ENCODE measurements at regions not wholly inside any gene's neighbourhood (a gene's known extent, or its start where the extent isn't known, plus 50 kb on each side); places are given as distances from the start of the nearest gene placed in this dataset.

GRCh38 chr1:229066591-229066990 lies 204.3 kb upstream of the RAB4A start:
- H3K27me3 ChIP-seq (replicated peaks in 2 of 5; ENCODE audit: control insufficient read depth in 4 of 5, insufficient read depth in 5 of 5, low read length in 4 of 5): no peaks in the 10 kb centered on the region
- no CpG with 5 or more reads among the region's 3 CpGs for WGBS (ENCODE audit: insufficient coverage)
- ChIA-PET CTCF (interaction anchor here (1.2 to 1.9 kb wide), 3 partner anchors 10 to 32 kb away, joined by 3 to 7 read pairs (median 4); no protein-coding TSS in a partner anchor), POLR2A (no interaction called here)
- peak in 2 of 3 donors; percentile 26 for DNase-seq
- H3K36me3 ChIP-seq (ENCODE audit: control insufficient read depth in 4 of 4, insufficient read depth in 4 of 4, low read length in 3 of 4): no peaks in the 10 kb centered on the region
- H3K4me3 ChIP-seq (ENCODE audit: control insufficient read depth in 1 of 7, extremely low read depth in 1 of 7, insufficient read depth in 4 of 7, low read depth in 2 of 7, low read length in 6 of 7): no peak overlapping the region
- H3K9me3 ChIP-seq (ENCODE audit: control extremely low read depth in 1 of 5, control insufficient read depth in 4 of 5, insufficient read depth in 2 of 5, low read depth in 1 of 5, low read length in 4 of 5): no peaks in the 10 kb centered on the region
- no peak overlapping the region for H3K27ac ChIP-seq (ENCODE audit: insufficient read depth in 1 of 2, low read depth in 1 of 2, low read length in 2 of 2, poor library complexity in 1 of 2, severe bottlenecking in 2 of 2)
- peaks cover 0 to 41% (median 17%) of the 10 kb centered on the region in 4 experiments for H3K4me1 ChIP-seq (ENCODE audit: control extremely low read depth in 1 of 4, control insufficient read depth in 4 of 4, insufficient read depth in 4 of 4, low read length in 3 of 4)

GRCh38 chr1:229067546-229067945 lies 203.4 kb upstream of the RAB4A start:
- WGBS (ENCODE audit: insufficient coverage): 96% methylated on average over 4 of the region's 5 CpGs
- no peak for DNase-seq
- H3K36me3 ChIP-seq (ENCODE audit: control insufficient read depth in 4 of 4, insufficient read depth in 4 of 4, low read length in 3 of 4): no peaks in the 10 kb centered on the region
- no peak overlapping the region for H3K27ac ChIP-seq (ENCODE audit: insufficient read depth in 1 of 2, low read depth in 1 of 2, low read length in 2 of 2, poor library complexity in 1 of 2, severe bottlenecking in 2 of 2)
- H3K9me3 ChIP-seq (ENCODE audit: control extremely low read depth in 1 of 5, control insufficient read depth in 4 of 5, insufficient read depth in 2 of 5, low read depth in 1 of 5, low read length in 4 of 5): no peaks in the 10 kb centered on the region
- no peaks in the 10 kb centered on the region for H3K27me3 ChIP-seq (replicated peaks in 2 of 5; ENCODE audit: control insufficient read depth in 4 of 5, insufficient read depth in 5 of 5, low read length in 4 of 5)
- CTCF ChIA-PET: interaction anchor here (1.2 to 1.9 kb wide), 3 partner anchors 11 to 33 kb away, joined by 3 to 7 read pairs (median 3); no protein-coding TSS in a partner anchor
- POLR2A ChIA-PET: interaction anchor here (0.6 kb wide), 1 partner anchor 33 kb away, joined by 3 read pairs; no protein-coding TSS in a partner anchor
- no peak overlapping the region for H3K4me3 ChIP-seq (ENCODE audit: control insufficient read depth in 1 of 7, extremely low read depth in 1 of 7, insufficient read depth in 4 of 7, low read depth in 2 of 7, low read length in 6 of 7)
- peaks cover 0 to 41% (median 17%) of the 10 kb centered on the region in 4 experiments for H3K4me1 ChIP-seq (ENCODE audit: control extremely low read depth in 1 of 4, control insufficient read depth in 4 of 4, insufficient read depth in 4 of 4, low read length in 3 of 4)

- Histone ChIP-seq H3K27me3 (replicated peaks in 2 of 5; ENCODE audit: control insufficient read depth in 4 of 5, insufficient read depth in 5 of 5, low read length in 4 of 5) (no peaks in the 10 kb centered on the region), H3K4me1 (ENCODE audit: control extremely low read depth in 1 of 4, control insufficient read depth in 4 of 4, insufficient read depth in 4 of 4, low read length in 3 of 4) (peaks cover 0 to 41% (median 17%) of the 10 kb centered on the region in 4 experiments), H3K4me3 (ENCODE audit: control insufficient read depth in 1 of 7, extremely low read depth in 1 of 7, insufficient read depth in 4 of 7, low read depth in 2 of 7, low read length in 6 of 7) (peak overlapping the region in 2 of 7 experiments; percentile 2 to 33), H3K9me3 (ENCODE audit: control extremely low read depth in 1 of 5, control insufficient read depth in 4 of 5, insufficient read depth in 2 of 5, low read depth in 1 of 5, low read length in 4 of 5) (no peaks in the 10 kb centered on the region), H3K27ac (ENCODE audit: insufficient read depth in 1 of 2, low read depth in 1 of 2, low read length in 2 of 2, poor library complexity in 1 of 2, severe bottlenecking in 2 of 2) (no peak overlapping the region), H3K36me3 (ENCODE audit: control insufficient read depth in 4 of 4, insufficient read depth in 4 of 4, low read length in 3 of 4) (no peaks in the 10 kb centered on the region)
- peak; percentile 35 to 83 (median 79) for DNase-seq
- WGBS (ENCODE audit: insufficient coverage): 0% methylated on average over 7 of the region's 7 CpGs
- CTCF ChIA-PET: interaction anchor here (0.6 to 1.9 kb wide), 4 partner anchors 15 to 397 kb away, joined by 3 to 7 read pairs (median 4); no protein-coding TSS in a partner anchor
- POLR2A ChIA-PET: interaction anchor here (0.6 kb wide), 1 partner anchor 34 kb away, joined by 3 read pairs; no protein-coding TSS in a partner anchor
These were observed 202.5 kb upstream of the RAB4A start for GRCh38 chr1:229068270-229068987.

GRCh38 chr1:229069176-229069575 lies 201.7 kb upstream of the RAB4A start:
- peaks cover 0 to 41% (median 17%) of the 10 kb centered on the region in 4 experiments for H3K4me1 ChIP-seq (ENCODE audit: control extremely low read depth in 1 of 4, control insufficient read depth in 4 of 4, insufficient read depth in 4 of 4, low read length in 3 of 4)
- H3K4me3 ChIP-seq (ENCODE audit: control insufficient read depth in 1 of 7, extremely low read depth in 1 of 7, insufficient read depth in 4 of 7, low read depth in 2 of 7, low read length in 6 of 7): no peak overlapping the region
- CTCF ChIA-PET: no interaction called here
- no peak for DNase-seq
- H3K27me3 ChIP-seq (replicated peaks in 2 of 5; ENCODE audit: control insufficient read depth in 4 of 5, insufficient read depth in 5 of 5, low read length in 4 of 5): no peaks in the 10 kb centered on the region
- POLR2A ChIA-PET: no interaction called here
- no peaks in the 10 kb centered on the region for H3K9me3 ChIP-seq (ENCODE audit: control extremely low read depth in 1 of 5, control insufficient read depth in 4 of 5, insufficient read depth in 2 of 5, low read depth in 1 of 5, low read length in 4 of 5)
- no peak overlapping the region for H3K27ac ChIP-seq (ENCODE audit: insufficient read depth in 1 of 2, low read depth in 1 of 2, low read length in 2 of 2, poor library complexity in 1 of 2, severe bottlenecking in 2 of 2)
- H3K36me3 ChIP-seq (ENCODE audit: control insufficient read depth in 4 of 4, insufficient read depth in 4 of 4, low read length in 3 of 4): no peaks in the 10 kb centered on the region

GRCh38 chr1:229070168-229070567 lies 200.7 kb upstream of the RAB4A start:
- H3K27me3 ChIP-seq (replicated peaks in 2 of 5; ENCODE audit: control insufficient read depth in 4 of 5, insufficient read depth in 5 of 5, low read length in 4 of 5): no peaks in the 10 kb centered on the region
- H3K4me1 ChIP-seq (ENCODE audit: control extremely low read depth in 1 of 4, control insufficient read depth in 4 of 4, insufficient read depth in 4 of 4, low read length in 3 of 4): peaks cover 0 to 41% (median 17%) of the 10 kb centered on the region in 4 experiments
- no peaks in the 10 kb centered on the region for H3K36me3 ChIP-seq (ENCODE audit: control insufficient read depth in 4 of 4, insufficient read depth in 4 of 4, low read length in 3 of 4)
- CTCF ChIA-PET: interaction anchor here (1.5 kb wide), 1 partner anchor 22 kb away, joined by 4 read pairs; no protein-coding TSS in a partner anchor
- no peak overlapping the region for H3K27ac ChIP-seq (ENCODE audit: insufficient read depth in 1 of 2, low read depth in 1 of 2, low read length in 2 of 2, poor library complexity in 1 of 2, severe bottlenecking in 2 of 2)
- H3K9me3 ChIP-seq (ENCODE audit: control extremely low read depth in 1 of 5, control insufficient read depth in 4 of 5, insufficient read depth in 2 of 5, low read depth in 1 of 5, low read length in 4 of 5): no peaks in the 10 kb centered on the region
- peak; percentile 31 to 70 (median 65) for DNase-seq
- POLR2A ChIA-PET: no interaction called here
- H3K4me3 ChIP-seq (ENCODE audit: control insufficient read depth in 1 of 7, extremely low read depth in 1 of 7, insufficient read depth in 4 of 7, low read depth in 2 of 7, low read length in 6 of 7): no peak overlapping the region
- WGBS (ENCODE audit: insufficient coverage): 58% methylated on average over 4 of the region's 5 CpGs

- H3K4me1 ChIP-seq (ENCODE audit: control extremely low read depth in 1 of 4, control insufficient read depth in 4 of 4, insufficient read depth in 4 of 4, low read length in 3 of 4): peaks cover 0 to 21% (median 7%) of the 10 kb centered on the region in 4 experiments
- no peaks in the 10 kb centered on the region for H3K27me3 ChIP-seq (replicated peaks in 2 of 5; ENCODE audit: control insufficient read depth in 4 of 5, insufficient read depth in 5 of 5, low read length in 4 of 5)
- H3K36me3 ChIP-seq (ENCODE audit: control insufficient read depth in 4 of 4, insufficient read depth in 4 of 4, low read length in 3 of 4): no peaks in the 10 kb centered on the region
- no peak overlapping the region for H3K4me3 ChIP-seq (ENCODE audit: control insufficient read depth in 1 of 7, extremely low read depth in 1 of 7, insufficient read depth in 4 of 7, low read depth in 2 of 7, low read length in 6 of 7)
- DNase-seq: no peak
- no peak overlapping the region for H3K27ac ChIP-seq (ENCODE audit: insufficient read depth in 1 of 2, low read depth in 1 of 2, low read length in 2 of 2, poor library complexity in 1 of 2, severe bottlenecking in 2 of 2)
- no peaks in the 10 kb centered on the region for H3K9me3 ChIP-seq (ENCODE audit: control extremely low read depth in 1 of 5, control insufficient read depth in 4 of 5, insufficient read depth in 2 of 5, low read depth in 1 of 5, low read length in 4 of 5)
- CTCF ChIA-PET: interaction anchor here (1.2 kb wide), 1 partner anchor 154 kb away, joined by 3 read pairs; no protein-coding TSS in a partner anchor
- POLR2A ChIA-PET: no interaction called here
- 100% methylated on average over 4 of the region's 6 CpGs for WGBS (ENCODE audit: insufficient coverage)
These were observed 197.7 kb upstream of the RAB4A start for GRCh38 chr1:229073251-229073650.

- DNase-seq: no peak
- 92% methylated on average over 2 of the region's 2 CpGs for WGBS (ENCODE audit: insufficient coverage)
- POLR2A ChIA-PET: no interaction called here
- H3K4me3 ChIP-seq (ENCODE audit: control insufficient read depth in 1 of 7, extremely low read depth in 1 of 7, insufficient read depth in 4 of 7, low read depth in 2 of 7, low read length in 6 of 7): no peak overlapping the region
- no peak overlapping the region for H3K27ac ChIP-seq (ENCODE audit: insufficient read depth in 1 of 2, low read depth in 1 of 2, low read length in 2 of 2, poor library complexity in 1 of 2, severe bottlenecking in 2 of 2)
- no peaks in the 10 kb centered on the region for H3K9me3 ChIP-seq (ENCODE audit: control extremely low read depth in 1 of 5, control insufficient read depth in 4 of 5, insufficient read depth in 2 of 5, low read depth in 1 of 5, low read length in 4 of 5)
- CTCF ChIA-PET: no interaction called here
- peaks cover 0 to 9% (median under 1%) of the 10 kb centered on the region in 4 experiments for H3K4me1 ChIP-seq (ENCODE audit: control extremely low read depth in 1 of 4, control insufficient read depth in 4 of 4, insufficient read depth in 4 of 4, low read length in 3 of 4)
- H3K27me3 ChIP-seq (replicated peaks in 2 of 5; ENCODE audit: control insufficient read depth in 4 of 5, insufficient read depth in 5 of 5, low read length in 4 of 5): no peaks in the 10 kb centered on the region
- H3K36me3 ChIP-seq (ENCODE audit: control insufficient read depth in 4 of 4, insufficient read depth in 4 of 4, low read length in 3 of 4): no peaks in the 10 kb centered on the region
These were observed 195.7 kb upstream of the RAB4A start for GRCh38 chr1:229075217-229075616.
